ENCODE measurements at regions not wholly inside any gene's neighbourhood (a gene's known extent, or its start where the extent isn't known, plus 50 kb on each side); places are given as distances from the start of the nearest gene placed in this dataset.

DNA sequence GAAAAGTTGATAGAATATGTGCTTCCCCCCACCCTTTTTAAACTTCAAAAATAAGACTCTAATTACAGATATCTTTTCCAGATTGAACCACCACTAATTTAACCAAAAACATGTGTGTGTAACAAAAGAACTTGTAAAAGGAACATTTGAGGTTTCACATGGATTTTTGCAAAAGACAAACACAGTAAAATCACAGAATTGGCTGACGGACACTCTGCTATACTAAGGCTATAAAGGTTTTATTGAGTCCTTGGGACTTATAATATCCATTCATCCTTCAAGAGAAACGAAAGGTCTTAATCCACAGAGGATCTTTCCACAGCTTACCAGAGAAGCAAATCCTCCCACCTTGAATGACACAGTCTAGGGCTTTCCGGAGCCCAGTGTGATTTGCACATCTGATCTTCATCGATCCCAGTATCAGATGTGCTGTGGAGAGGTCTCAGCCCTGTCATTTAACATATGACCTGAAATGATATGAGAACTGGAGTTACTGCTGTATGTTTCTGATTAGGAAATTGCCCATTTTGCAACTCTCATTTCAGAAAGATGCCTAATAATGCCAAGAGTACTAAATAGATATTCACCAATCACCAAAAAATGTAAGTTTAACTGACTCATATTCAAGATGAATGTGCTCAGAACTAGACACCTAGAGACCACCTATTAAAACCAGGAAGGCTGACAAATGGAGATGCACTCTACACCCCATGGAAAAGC is 256.5 kb upstream of the FBXL7 start:
- TF ChIP-seq POLR2AphosphoS5 (IDR thresholded peaks at IDR 0.05) (no peak), POLR2A (IDR thresholded peaks at IDR 0.05) (no peak), EP300 (IDR thresholded peaks at IDR 0.05) (no peak)
- TF ChIP-seq, protein P1, sequence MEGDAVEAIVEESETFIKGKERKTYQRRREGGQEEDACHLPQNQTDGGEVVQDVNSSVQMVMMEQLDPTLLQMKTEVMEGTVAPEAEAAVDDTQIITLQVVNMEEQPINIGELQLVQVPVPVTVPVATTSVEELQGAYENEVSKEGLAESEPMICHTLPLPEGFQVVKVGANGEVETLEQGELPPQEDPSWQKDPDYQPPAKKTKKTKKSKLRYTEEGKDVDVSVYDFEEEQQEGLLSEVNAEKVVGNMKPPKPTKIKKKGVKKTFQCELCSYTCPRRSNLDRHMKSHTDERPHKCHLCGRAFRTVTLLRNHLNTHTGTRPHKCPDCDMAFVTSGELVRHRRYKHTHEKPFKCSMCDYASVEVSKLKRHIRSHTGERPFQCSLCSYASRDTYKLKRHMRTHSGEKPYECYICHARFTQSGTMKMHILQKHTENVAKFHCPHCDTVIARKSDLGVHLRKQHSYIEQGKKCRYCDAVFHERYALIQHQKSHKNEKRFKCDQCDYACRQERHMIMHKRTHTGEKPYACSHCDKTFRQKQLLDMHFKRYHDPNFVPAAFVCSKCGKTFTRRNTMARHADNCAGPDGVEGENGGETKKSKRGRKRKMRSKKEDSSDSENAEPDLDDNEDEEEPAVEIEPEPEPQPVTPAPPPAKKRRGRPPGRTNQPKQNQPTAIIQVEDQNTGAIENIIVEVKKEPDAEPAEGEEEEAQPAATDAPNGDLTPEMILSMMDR (IDR thresholded peaks at IDR 0.05): no peak
- no peaks in the 10 kb centered on the region for H3K27me3 ChIP-seq
- 74 to 83% methylated on average over 4 of the region's 4 CpGs for WGBS, 2 donors (ENCODE audit: low coverage in 1 of 2)
- no peak for ATAC-seq
- H3K9me3 ChIP-seq: peaks cover 0 to 22% (median 0%) of the 10 kb centered on the region in 3 donors
- H3K4me3 ChIP-seq: no peak overlapping the region
- no peaks in the 10 kb centered on the region for H3K4me1 ChIP-seq
- no peaks in the 10 kb centered on the region for H3K36me3 ChIP-seq
- H3K27ac ChIP-seq: no peak overlapping the region

DNA sequence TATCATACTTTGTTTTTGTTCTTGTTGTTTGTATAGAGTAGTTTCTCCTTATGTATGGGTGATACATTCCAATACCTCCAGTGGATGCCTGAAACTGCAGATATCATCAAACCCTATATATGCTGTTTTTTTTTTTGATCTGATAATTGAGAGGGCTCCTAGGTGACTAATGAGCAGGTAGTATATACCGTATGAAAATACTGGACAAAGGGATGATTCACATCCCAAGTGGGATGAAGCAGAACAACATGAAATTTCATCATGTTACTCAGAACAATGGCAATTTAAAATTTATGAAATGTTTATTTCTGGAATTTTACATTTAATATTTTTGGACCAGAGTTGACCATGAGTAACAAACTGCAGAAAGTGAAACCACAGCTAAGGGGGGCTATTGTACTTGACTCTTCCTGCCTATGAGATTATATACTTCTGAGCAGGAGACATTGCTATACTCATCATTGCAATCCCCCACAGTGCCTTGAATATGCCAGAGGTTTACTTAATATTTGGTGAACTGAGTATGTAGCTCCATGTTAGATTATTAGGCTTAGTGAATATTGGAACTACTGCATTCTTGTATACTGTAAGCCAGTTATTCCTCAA is 258.7 kb upstream of the FBXL7 start:
- Histone ChIP-seq H3K36me3 (no peaks in the 10 kb centered on the region), H3K9me3 (peaks cover 0 to 13% (median 0%) of the 10 kb centered on the region in 3 donors), H3K4me1 (no peaks in the 10 kb centered on the region), H3K27me3 (no peaks in the 10 kb centered on the region), H3K4me3 (no peak overlapping the region), H3K27ac (no peak overlapping the region)
- 71 to 80% methylated on average over 1 of the region's 1 CpG for WGBS, 2 donors (ENCODE audit: low coverage in 1 of 2)
- TF ChIP-seq, protein P1 (IDR thresholded peaks at IDR 0.05): no peak
- no peak for TF ChIP-seq EP300 (IDR thresholded peaks at IDR 0.05)
- TF ChIP-seq POLR2A (IDR thresholded peaks at IDR 0.05): no peak
- no peak for TF ChIP-seq POLR2AphosphoS5 (IDR thresholded peaks at IDR 0.05)
- ATAC-seq: no peak

DNA sequence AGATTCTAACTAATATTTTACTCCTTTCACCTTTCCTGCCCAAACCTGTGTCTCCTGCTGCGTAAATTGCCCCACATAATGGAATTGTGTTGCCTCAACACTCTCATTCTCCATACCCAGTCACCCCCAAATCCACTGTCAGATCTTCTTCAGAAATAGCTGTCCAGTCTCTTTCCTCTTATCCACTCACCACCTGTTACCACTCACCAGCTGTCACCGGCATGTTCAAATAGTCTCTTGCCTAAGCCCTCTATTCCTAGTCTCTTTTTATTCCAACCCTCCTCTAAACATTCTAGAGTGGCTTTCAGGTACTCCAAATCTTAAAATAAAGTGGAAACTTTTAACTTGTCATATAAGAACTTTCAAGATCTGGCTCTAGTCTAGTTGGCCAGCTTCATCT is 262.0 kb upstream of the FBXL7 start:
- 84 to 95% methylated on average over 2 of the region's 2 CpGs for WGBS, 2 donors (ENCODE audit: low coverage in 1 of 2)
- Histone ChIP-seq H3K4me1 (no peaks in the 10 kb centered on the region), H3K4me3 (no peak overlapping the region), H3K9me3 (no peaks in the 10 kb centered on the region), H3K27me3 (no peaks in the 10 kb centered on the region), H3K36me3 (no peaks in the 10 kb centered on the region), H3K27ac (no peak overlapping the region)
- no peak for ATAC-seq
- no peak for TF ChIP-seq POLR2AphosphoS5 (IDR thresholded peaks at IDR 0.05)
- TF ChIP-seq, protein P1 (IDR thresholded peaks at IDR 0.05): no peak
- no peak for TF ChIP-seq POLR2A (IDR thresholded peaks at IDR 0.05)
- no peak for TF ChIP-seq EP300 (IDR thresholded peaks at IDR 0.05)

DNA sequence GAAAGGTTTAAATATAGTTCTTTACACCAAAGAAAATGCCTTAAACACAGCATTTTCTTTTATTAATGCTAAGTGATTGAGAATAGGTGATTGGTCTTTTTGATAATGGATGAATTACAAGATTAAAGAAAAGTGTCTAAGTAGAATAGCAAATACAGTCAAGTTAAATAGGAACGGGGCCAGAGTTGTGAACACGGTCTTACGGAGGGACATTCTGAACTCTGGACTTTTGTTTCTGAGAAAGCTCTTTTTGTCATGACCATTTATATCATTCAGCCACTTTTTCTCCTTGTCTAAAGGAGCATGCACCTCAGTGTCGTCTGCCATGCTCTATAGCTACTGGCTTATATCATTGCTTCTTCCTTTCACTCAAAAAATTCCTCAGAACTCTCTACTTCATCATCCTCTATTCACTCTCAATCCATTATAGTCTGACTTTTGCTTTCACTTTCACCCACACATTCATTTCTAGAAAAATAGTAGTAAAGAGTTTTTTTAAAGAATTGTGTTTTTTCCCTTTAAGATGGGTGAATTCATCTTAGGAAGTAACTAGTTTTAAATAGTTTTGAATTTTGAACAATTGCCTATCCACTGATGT is 263.0 kb upstream of the FBXL7 start:
- no peak for ATAC-seq
- TF ChIP-seq EP300 (IDR thresholded peaks at IDR 0.05) (no peak), POLR2AphosphoS5 (IDR thresholded peaks at IDR 0.05) (no peak), POLR2A (IDR thresholded peaks at IDR 0.05) (no peak)
- TF ChIP-seq, protein P1 (IDR thresholded peaks at IDR 0.05): no peak
- H3K36me3 ChIP-seq: no peaks in the 10 kb centered on the region
- WGBS, 2 donors (ENCODE audit: low coverage in 1 of 2): 29 to 39% methylated on average over 4 of the region's 4 CpGs
- no peak overlapping the region for H3K27ac ChIP-seq
- no peaks in the 10 kb centered on the region for H3K9me3 ChIP-seq
- H3K27me3 ChIP-seq: no peaks in the 10 kb centered on the region
- no peaks in the 10 kb centered on the region for H3K4me1 ChIP-seq
- peak overlapping the region in 1 of 2 donors; percentile 23 for H3K4me3 ChIP-seq
